HG03135 (cell line): ENCODE measurements at regions not wholly inside any gene's neighbourhood (a gene's known extent, or its start where the extent isn't known, plus 50 kb on each side); places are given as distances from the start of the nearest gene placed in this dataset.
"Not testable (repeated sequence)": the region's sequence is repeated elsewhere in the genome, so short reads cannot be mapped to it uniquely, and the experiment has no call there.

Experiments
- ATAC-seq: cut with Tn5 transposase; IDR thresholded peaks from one replicate; pipeline ENCODE4 v1.9.1; 2021; ENCODE audit warnings: mild to moderate bottlenecking, moderate library complexity; ENCODE audit not compliant: unreplicated experiment

DNA sequence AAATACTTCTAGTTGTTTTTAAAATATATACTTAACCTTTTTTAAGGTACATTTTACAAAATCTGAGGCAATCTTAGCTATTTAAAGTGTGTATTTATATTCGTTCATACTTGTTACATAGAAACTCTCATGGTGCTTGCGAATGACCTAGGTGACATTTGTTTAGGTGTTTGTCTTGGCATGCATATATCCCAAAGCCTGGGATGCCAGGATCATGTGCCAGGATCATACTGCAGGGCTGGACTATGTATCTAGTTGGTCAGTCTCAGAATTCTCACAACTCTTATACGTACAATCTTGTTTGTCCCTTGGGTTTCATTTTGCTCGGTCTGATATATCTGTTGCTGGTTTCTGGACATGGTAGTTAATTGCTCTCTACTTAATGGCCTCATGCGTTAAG is 109.9 kb upstream of the WIPF3 start:
- not testable (repeated sequence) for ATAC-seq

GRCh38 chr7:29699723-29700122 is 106.6 kb upstream of the WIPF3 start:
- not testable (repeated sequence) for ATAC-seq

GRCh38 chr7:29701540-29701939 is 104.8 kb upstream of the WIPF3 start:
- not testable (repeated sequence) for ATAC-seq

- not testable (repeated sequence) for ATAC-seq
These were observed 102.5 kb upstream of the WIPF3 start for GRCh38 chr7:29703830-29704229.

DNA sequence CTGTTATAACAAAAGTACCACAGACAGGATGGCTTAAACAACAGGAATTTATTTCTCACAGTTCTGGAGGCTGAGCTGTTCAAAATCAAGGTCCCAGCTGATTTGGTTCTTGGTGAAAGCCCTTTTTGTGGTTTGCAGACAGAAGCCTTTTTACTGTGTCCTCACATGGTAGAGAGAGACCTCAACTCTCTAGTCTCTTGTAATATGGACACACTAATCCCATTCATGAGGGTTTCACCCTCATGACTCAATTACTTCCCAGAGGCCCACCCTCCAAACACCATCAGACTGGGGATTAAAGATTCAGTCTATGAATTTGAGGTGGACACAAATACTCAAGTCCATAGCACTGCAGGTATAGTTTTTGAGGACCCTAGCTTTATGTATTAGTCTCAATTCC is 97.3 kb upstream of the WIPF3 start:
- not testable (repeated sequence) for ATAC-seq

DNA sequence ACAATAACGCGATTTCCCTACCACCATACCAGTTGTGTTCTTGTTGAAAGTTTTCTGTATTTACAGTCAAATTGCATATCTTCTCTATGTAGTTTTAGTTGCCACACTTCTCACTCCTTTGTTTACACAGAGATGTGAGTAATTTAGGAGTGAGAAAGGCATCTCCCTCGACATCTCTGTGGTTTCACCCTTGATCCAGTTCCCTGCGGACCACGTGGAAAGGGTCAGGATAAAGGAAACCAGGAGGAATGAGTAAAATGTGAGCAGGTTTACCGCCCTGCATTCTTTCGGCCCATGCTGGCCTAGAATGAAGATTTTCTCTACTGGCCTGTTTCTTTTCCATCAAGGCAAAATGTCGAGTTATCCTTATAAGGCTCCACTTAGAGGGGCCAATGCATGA is 83.2 kb upstream of the WIPF3 start:
- not testable (repeated sequence) for ATAC-seq

DNA sequence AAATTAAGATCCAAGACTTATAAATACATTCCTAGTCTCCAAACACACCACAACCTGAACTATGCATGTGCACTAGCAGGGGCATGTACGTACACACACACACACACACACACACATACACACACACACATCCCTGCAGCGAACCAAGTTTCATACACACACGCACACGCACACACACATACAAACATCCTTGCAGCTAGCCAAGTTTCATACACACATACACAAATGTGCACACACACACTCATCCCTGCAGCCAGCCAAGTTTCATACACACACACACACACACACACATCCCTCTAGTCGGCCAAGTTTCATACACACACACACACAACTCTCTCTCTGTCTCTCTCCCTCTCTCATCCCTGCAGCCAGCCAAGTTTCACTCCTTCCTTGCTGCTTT is 82.7 kb upstream of the WIPF3 start:
- ATAC-seq = no peak

DNA sequence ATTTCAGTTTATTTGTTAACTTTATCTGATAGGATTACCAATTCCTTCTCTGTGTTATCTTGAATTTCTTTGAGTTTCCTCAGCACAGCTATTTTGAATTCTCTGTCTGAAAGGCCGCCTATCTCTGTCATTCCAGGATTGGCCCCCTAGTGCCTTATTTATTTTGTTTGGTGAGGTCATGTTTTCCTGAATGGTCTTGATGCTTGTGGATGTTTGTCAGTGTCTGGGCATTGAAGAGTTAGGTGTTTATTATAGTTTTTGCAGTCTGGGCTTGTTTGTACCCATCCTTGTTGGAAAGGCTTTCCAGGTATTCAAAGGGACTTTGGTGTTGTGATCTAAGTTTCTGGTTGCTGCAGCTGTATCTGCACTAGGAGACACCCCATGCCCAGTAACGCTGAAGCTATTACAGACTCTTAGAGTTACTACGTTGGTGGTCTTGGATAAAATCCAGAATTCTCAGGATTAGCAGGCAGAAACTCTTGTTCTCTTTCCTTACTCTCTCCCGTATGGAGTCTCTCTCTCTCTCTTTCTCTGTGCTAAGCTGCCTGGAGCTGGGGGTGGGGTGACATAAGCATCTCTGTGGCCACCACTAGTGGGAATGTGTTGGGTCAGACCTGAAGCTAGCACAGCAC is 76.7 kb upstream of the WIPF3 start:
- not testable (repeated sequence) for ATAC-seq

DNA sequence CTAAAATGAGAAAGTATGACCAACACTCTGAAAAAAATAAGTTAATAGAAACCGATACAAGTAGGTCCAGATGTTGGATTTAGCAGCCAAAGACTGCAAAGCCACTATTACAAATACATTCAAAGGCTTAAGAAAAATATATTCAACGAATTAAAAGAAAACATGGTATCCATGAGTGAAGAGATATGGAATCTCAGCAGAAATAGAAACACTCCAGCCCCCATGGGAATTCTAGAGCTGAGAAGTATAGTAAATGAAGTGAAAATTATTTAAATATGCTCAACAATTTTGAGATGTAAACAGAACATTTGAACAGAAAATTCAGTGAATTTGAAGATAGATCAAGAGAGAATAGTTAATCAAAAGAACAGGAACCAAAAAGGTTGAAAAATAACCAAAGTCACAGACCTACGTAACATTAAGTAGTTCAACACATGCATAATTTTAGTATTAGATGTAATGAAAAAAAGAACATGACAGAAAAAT is 72.0 kb upstream of the WIPF3 start:
- ATAC-seq = no peak

DNA sequence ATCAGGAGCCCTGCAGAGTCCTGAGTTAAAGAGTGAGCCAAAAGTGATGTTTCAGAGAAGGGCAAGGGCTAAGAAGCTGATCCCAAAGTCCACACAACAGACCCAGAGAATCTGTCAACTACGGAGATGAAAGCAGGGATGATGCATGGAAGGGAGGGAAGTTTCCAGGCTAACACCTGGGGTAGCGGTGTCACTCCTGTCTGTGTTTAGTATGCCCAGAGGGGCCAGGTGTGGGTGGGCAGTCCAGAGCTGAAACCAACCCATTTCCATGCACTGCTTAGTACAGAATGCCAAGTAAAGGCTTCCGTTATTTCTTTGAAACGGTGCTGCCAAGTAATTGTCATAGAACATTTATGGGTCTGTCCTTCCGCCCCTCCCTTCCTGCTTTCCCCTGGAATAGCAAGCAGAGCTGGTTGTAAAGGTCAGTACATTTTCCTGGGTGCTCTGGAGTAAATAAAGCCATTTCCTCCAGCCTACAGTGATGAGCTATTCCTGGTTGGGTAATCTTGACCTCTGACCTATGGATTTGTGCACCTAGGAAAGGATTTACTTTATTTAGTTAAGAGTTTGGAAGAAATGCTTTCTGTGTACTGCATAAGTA is 58.6 kb upstream of the WIPF3 start:
- ATAC-seq = not testable (repeated sequence)

- ATAC-seq = no peak
These were observed 57.8 kb upstream of the WIPF3 start for GRCh38 chr7:29748286-29749099.

- ATAC-seq = no peak
These were observed 56.5 kb upstream of the WIPF3 start for GRCh38 chr7:29749701-29750321.

DNA sequence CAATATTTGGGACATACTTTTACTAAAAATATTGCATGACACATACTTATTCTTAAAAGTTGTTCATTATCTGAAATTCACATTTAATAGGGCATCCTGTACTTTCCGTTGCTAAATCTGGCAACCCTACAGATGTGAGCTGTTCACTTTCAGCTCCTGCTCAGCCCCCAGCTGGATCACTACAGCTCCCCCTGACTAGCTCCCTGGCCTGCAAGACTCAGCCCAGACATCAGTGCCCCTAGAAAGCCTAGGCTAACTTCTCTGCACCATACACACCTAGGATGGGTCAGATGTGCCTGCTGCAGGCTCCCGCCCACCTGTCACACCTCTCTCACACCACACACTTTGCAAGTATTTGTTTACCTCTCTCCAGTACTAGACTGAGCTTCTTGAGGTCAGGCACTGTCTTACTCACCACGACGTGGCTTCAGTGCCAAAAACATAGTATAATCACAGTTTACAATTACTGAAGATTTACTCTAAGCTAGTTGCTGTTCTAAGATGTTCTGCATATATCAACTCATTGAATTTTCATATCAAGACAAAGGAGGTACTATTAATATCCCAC is 55.9 kb upstream of the WIPF3 start:
- not testable (repeated sequence) for ATAC-seq

DNA sequence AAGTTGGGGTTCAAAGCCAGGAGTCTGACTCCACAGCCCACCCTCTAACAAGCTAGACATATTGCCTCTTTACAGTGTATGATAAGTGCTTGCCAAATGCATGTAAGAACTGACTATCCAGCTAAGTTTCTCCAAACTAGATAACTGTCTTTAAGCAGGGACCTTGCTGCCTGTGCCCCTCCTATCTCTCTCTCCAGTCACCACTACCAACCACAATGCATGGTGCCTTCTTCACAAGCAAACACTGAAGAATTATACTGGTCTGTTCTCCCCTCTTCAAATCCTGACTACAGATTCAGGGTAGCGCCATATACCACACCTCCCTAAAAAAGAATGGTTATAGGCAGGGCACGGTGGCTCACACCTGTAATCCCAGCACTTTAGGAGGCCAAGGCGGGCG is 55.3 kb upstream of the WIPF3 start:
- ATAC-seq = not testable (repeated sequence)

DNA sequence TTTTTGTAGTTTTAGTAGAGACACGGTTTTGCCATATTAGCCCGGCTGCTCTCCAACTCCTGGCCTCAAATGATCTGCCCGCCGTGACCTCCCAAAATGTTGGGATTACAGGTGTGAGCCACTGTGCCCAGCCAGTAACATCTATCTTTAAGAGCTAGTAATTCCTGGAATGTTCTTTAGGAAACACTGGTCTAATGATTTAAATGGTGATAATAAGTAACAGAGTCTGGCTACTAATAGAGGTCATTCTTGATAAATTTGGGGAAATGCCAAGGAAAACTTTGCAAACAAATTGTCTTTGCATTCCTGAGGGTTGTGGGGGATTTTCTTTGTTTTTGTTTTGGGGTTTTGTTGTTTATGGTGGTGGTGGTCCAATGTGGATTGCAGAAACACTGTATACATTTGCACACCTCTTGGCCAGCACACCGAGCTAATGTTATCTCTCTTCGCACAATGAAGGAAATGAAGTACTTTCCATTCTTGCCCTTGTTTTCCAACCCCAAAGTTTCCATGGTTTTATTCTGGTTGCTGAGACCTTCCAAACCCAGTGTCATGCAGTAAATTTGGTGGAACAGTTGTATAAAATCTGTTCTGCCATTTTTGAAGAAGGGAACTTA is 51.3 kb upstream of the WIPF3 start:
- no peak for ATAC-seq
